Heart right ventricle (tissue), 16 donors: ENCODE measurements at regions not wholly inside any gene's neighbourhood (a gene's known extent, or its start where the extent isn't known, plus 50 kb on each side); places are given as distances from the start of the nearest gene placed in this dataset.

Experiments used
- ATAC-seq, 8 donors: fragments of 200-7000 bp; cut with Tn5 transposase; one replicate each; pipeline ENCODE4 v1.9.1; 2020; ENCODE audit warnings: mild to moderate bottlenecking in 8 of 8, moderate library complexity in 8 of 8, moderate number of reproducible peaks in 1 of 8
- DNase-seq, 2 donors: peaks; one replicate each; pipeline ENCODE4 v3.0.0-alpha.2; 2020
- H3K27ac ChIP-seq, 10 donors: fragments of 200-600 bp; sonication (generic) in 2 of 10; one replicate each; pipeline versions ENCODE4 v1.5.0 to v1.8.0; 2020 to 2022; ENCODE audit warnings: mild to moderate bottlenecking in 3 of 10
- H3K27me3 ChIP-seq, 7 donors: fragments of 200-600 bp; one replicate each; pipeline ENCODE4 v1.8.0; 2021 to 2022; ENCODE audit warnings: mild to moderate bottlenecking in 2 of 7
- H3K36me3 ChIP-seq, 9 donors: fragments of 200-600 bp; sonication (generic) in 1 of 9; one replicate each; pipeline versions ENCODE4 v1.5.0 to v1.8.0; 2020 to 2022; ENCODE audit warnings: mild to moderate bottlenecking in 2 of 9
- H3K4me1 ChIP-seq, 9 donors: fragments of 200-600 bp; sonication (generic) in 1 of 9; one replicate each; pipeline versions ENCODE4 v1.5.0 to v1.8.0; 2020 to 2022; ENCODE audit warnings: mild to moderate bottlenecking in 4 of 9
- H3K4me3 ChIP-seq, 10 donors: fragments of 200-600 bp; sonication (generic) in 2 of 10; one replicate each; pipeline versions ENCODE4 v1.5.0 to v1.8.0; 2020 to 2022; ENCODE audit warnings: mild to moderate bottlenecking in 7 of 10, moderate library complexity in 2 of 10
- H3K9me3 ChIP-seq, 11 donors: fragments of 200-600 bp in 10 of 11; sonication (generic) in 2 of 11; one replicate each; pipeline versions ENCODE4 v1.5.0 to v1.8.0; 2013 to 2022; ENCODE audit warnings: mild to moderate bottlenecking in 2 of 11, control low read depth in 1 of 11, moderate library complexity in 1 of 11
- CTCF ChIP-seq, 9 donors: fragments of 200-600 bp; sonication (generic) in 2 of 9; IDR thresholded peaks; one replicate each; pipeline versions ENCODE4 v1.5.0 to v1.8.0; 2021 to 2022; ENCODE audit warnings: antibody characterized with exemption in 9 of 9, mild to moderate bottlenecking in 5 of 9, moderate library complexity in 1 of 9
- WGBS, 2 donors: extraction: QIAGEN DNeasy Blood & Tissue Kit; methylation state at CpG; one replicate each; pipeline ENCODE4 v1.1.7; 2013; ENCODE audit warnings: inconsistent platforms in 1 of 2; 5-methylcytosine and 5-hydroxymethylcytosine counted together
- intact Hi-C, 10 donors: fragments of 100-400 bp; cut with DNase I; formaldehyde crosslinking; loops; one replicate each; pipeline versions ENCODE4 v1.11.1 to v1.14.2; 2022
- donor health status: Arrhythmogenic right ventricular cardiomyopathy.
- donor health status: ischemic (EF 13 %, LVEDD 7.1; RV severe dilation, severe dysfunction).
- donor health status: healthy with polysubstance abuse.
- donor health status: DM: no; HTN: yes; CAD: no.
- donor health status: DM: no; HTN: no; CAD: no.
- donor health status: ischemic (EF 25% LVEDD 6.9; RV normal size, moderate dysfunction).
- donor health status: ischemic (EF 25% LVEDD 5.7; RV mildly dilated, moderate dysfunction).
- donor health status: healthy.
- donor health status: DM: yes; HTN: yes; CAD: no.
- donor health status: Ischemic cardiomyopathy.
- donor health status: ischemic (EF 35%, LVEDD 5.7; RV mildly dilated, moderate dysfunction).
- donor health status: nonischemic (EF 11% LVEDD 7.7; RV severe dilation, severe dysfunction).
- donor health status: DM: yes; HTN: yes; CAD: no.
- donor health status: PGD.
- donor health status: ischemic (EF 29% LVEDD 5.4; RV normal size, mild dysfunction).
- donor health status: nonischemic (EF 23%, LVEDD 6.1; RV moderate dilation, normal function).

GRCh38 chr18:40357536-40357935 lies 1597.5 kb upstream of the PIK3C3 start:
- no peak overlapping the region for H3K27ac ChIP-seq
- H3K36me3 ChIP-seq, result no peaks in the 10 kb centered on the region
- WGBS, 2 donors, result 81 to 86% methylated on average over 2 of the region's 2 CpGs
- TF ChIP-seq CTCF (IDR thresholded peaks at IDR 0.05), result no peak
- no peak for DNase-seq
- H3K27me3 ChIP-seq, result no peaks in the 10 kb centered on the region
- H3K4me1 ChIP-seq, result no peaks in the 10 kb centered on the region
- H3K4me3 ChIP-seq, result no peak overlapping the region
- no peaks in the 10 kb centered on the region for H3K9me3 ChIP-seq
- ATAC-seq, result no peak
- intact Hi-C loops, result no loop called here

GRCh38 chr18:40356168-40356567 lies 1598.9 kb upstream of the PIK3C3 start:
- intact Hi-C loops, result no loop called here
- TF ChIP-seq CTCF (IDR thresholded peaks at IDR 0.05), result no peak
- Histone ChIP-seq H3K4me3 (no peak overlapping the region), H3K27me3 (no peaks in the 10 kb centered on the region), H3K27ac (no peak overlapping the region), H3K9me3 (no peaks in the 10 kb centered on the region), H3K36me3 (no peaks in the 10 kb centered on the region), H3K4me1 (no peaks in the 10 kb centered on the region)
- no peak for DNase-seq
- 70 to 72% methylated on average over 6 of the region's 6 CpGs for WGBS, 2 donors
- no peak for ATAC-seq

GRCh38 chr18:40355726-40356125 lies 1599.3 kb upstream of the PIK3C3 start:
- H3K4me1 ChIP-seq, result no peaks in the 10 kb centered on the region
- no peak for TF ChIP-seq CTCF (IDR thresholded peaks at IDR 0.05)
- ATAC-seq (no peak), DNase-seq (no peak)
- H3K27me3 ChIP-seq, result no peaks in the 10 kb centered on the region
- H3K36me3 ChIP-seq, result no peaks in the 10 kb centered on the region
- no peak overlapping the region for H3K27ac ChIP-seq
- H3K4me3 ChIP-seq, result no peak overlapping the region
- H3K9me3 ChIP-seq, result no peaks in the 10 kb centered on the region
- WGBS, 2 donors, result 67 to 80% methylated on average over 1 of the region's 1 CpG
- intact Hi-C loops, result no loop called here

- Histone ChIP-seq H3K9me3 (peaks cover 0 to 3% (median 0%) of the 10 kb centered on the region in 11 donors), H3K4me1 (no peaks in the 10 kb centered on the region), H3K27ac (no peak overlapping the region), H3K4me3 (no peak overlapping the region), H3K36me3 (no peaks in the 10 kb centered on the region), H3K27me3 (no peaks in the 10 kb centered on the region)
- intact Hi-C loops, result loop anchor here in 1 of 10 donors (10.0 kb wide), 1 partner anchor 57 kb away; no protein-coding TSS in a partner anchor
- TF ChIP-seq CTCF (IDR thresholded peaks at IDR 0.05), result no peak
- ATAC-seq (no peak), DNase-seq (no peak)
- 70 to 80% methylated on average over 1 of the region's 1 CpG for WGBS, 2 donors
Observed at GRCh38 chr18:40348196-40348595, 1606.8 kb upstream of the PIK3C3 start.
